NCI-H187 (cell line): ENCODE measurements at regions not wholly inside any gene's neighbourhood (a gene's known extent, or its start where the extent isn't known, plus 50 kb on each side); places are given as distances from the start of the nearest gene placed in this dataset.

ENCODE experiments used
- DNase-seq, 2 experiments: peaks; one replicate each; lab custom pipeline; 2025; lab: John Stamatoyannopoulos, UW

DNA sequence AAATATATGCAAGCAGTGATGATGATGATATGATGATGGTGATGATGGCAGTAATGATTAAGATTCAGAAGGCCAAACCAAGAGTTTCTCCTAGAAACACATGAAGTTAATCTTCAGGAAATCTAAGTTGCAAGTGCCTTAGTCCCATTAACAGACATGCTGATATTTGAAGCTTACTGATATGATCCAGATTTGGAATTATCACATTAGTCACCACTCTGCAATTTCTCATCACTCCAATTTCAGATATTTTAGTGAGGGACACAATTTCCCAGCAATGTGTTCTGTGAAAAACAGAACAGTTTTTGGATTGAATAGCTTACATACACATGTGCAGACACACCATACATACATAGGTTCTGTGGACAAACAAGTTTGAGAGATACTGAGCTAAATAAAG, 411.4 kb upstream of the FAT3 start:
- DNase-seq, result no peak

GRCh38 chr11:91810871-91811270, 413.7 kb upstream of the FAT3 start:
- DNase-seq, result no peak

DNA sequence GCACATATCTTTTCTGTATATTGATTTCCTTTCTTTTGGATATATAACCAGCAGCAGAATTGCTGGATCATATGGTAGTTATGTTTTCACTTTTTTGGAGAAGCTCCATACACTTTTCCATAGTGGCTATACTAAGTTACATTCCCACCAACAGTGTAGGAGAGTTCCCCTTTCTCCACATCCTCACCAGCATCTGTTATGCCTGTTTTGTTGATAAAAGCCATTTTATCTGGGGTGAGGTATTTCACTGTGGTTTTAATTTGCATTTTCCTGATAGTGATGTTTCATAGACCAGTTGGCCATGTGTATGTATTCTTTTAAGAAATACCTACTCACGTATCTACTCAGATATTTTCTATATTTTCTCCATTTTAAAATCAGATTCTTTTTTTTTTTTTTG, 419.3 kb upstream of the FAT3 start:
- DNase-seq, result no peak

DNA sequence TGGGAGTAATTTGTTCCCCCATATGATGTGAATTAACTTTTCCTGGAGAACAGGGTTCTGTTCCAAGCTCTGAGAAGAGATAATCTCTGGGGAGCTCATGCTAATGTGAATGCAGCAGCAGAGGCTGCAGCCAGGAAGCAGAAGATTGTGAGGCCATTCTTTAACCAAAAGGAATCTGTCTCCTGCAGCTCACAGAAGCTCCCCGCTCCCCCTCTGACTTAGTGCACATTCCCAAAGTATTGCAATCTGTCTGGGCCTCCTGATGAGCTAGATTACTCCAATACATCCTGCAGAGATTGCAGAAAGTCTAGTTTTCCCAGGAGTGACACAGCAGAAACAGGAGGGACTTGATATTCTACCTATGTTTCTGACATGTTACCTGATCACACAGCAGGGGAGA, 420.6 kb upstream of the FAT3 start:
- no peak for DNase-seq

DNA sequence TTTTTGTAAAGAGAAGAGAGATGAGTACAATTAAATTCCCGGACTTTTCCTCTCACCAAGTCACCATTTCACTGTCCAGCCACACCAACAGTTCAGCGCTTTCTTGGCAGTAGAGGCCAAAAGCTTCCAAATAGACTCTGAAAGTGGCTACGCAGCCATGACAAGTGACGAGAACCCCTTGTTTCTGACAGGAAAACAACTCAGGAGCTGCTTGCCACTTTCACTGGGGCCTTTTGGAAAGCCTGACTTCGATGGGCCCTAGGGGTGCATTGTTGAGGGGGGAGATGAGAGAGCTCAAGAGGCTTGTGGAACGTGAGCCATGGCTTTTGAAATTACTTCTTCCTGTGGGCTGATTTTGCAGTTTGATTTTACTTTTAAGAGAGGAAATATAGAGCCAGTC, 422.1 kb upstream of the FAT3 start:
- no peak for DNase-seq

DNA sequence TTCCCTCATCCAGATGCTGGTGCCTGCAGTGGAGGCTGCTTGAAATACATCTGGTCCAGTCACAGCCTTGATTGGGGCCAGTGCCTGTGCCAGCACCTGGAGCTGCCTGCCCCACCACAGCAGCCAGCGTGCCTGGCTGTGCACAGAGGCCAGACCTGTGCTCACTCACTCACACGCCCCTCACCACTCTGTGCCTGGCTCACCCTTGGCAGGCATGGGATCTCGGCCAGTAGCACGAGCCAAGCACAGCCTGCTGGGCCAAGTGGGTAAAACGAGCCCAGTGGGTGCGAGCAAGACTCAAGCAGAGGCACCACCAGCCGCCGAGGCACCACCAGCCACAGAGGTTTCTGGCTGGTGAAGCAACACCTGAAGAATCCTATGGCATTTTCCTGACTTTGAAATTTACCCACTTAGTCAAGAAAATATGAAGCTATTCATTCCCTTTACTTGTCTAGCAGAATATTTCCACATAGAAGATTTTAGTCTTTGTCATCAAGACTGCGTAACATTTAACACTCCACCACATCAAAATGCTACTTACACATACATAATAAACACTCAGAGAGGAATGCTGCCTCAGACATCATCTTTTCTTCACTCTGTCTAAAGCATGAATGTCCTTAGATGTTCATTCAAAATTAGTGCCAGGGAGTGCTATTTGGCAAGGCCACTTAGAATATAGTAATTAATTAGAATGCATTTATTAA, 424.3 kb upstream of the FAT3 start:
- no peak for DNase-seq

GRCh38 chr11:91798240-91798639, 426.4 kb upstream of the FAT3 start:
- no peak for DNase-seq

GRCh38 chr11:91796999-91797398, 427.6 kb upstream of the FAT3 start:
- DNase-seq, result no peak

DNA sequence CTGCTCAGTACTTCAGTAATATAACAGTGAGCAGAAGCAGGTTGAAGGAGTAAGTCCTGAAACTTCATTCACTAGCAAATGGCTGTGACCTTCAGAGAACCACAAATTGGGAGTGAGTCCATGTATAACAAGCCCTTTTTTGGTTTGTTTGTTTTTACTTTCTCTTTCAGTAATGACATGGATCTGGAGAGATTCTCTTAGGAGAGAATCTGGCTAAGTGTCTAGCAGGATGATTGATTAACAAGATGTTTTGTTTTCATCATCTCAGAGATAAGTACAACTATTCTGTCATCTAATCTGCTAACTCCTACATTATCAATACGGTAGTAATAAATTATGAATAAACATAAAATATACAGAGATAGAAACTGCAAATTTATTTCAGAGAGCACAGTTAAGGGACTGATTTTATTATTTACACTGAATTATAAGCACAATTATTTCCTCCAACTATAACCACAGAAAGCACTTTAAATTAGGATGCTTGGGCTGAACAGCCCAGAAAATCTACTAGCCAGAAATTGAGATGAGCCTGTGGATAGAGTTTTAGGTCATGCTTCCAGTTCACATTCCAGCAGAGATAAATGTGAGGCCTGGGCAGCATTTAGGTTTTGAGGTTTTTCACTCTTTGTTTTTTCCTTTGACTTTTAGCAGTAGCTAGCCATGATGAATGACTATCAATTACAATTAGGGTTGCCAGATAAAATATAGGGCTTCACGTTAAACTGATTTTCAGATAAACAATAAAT, 429.3 kb upstream of the FAT3 start:
- DNase-seq, result no peak

GRCh38 chr11:91794146-91794545, 430.5 kb upstream of the FAT3 start:
- DNase-seq, result no peak

DNA sequence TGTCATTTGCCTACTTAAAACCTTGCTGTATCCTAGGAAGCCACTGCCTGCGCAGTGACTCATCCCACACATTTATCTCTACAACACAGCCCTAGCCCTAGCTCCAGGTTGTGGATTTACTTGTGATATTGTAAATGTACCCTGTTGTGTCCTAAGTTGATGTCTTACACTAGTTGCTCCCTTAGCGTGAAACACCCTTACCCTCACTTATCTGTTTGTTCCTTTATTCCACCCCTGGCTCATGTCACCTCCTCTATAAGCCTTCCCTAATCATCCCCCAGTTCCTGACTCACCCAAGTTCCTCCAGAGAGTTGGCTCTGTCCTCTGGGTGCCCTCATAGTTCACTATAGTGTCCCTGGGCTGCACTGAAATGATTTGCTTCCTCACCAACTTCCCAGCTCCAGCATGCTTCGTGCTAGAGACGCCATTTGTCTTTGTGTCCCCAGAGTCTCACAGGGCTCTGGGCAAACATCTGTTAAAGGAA, 431.8 kb upstream of the FAT3 start:
- DNase-seq, result no peak

- DNase-seq, result no peak
Measured at GRCh38 chr11:91791171-91791468, 433.5 kb upstream of the FAT3 start.

DNA sequence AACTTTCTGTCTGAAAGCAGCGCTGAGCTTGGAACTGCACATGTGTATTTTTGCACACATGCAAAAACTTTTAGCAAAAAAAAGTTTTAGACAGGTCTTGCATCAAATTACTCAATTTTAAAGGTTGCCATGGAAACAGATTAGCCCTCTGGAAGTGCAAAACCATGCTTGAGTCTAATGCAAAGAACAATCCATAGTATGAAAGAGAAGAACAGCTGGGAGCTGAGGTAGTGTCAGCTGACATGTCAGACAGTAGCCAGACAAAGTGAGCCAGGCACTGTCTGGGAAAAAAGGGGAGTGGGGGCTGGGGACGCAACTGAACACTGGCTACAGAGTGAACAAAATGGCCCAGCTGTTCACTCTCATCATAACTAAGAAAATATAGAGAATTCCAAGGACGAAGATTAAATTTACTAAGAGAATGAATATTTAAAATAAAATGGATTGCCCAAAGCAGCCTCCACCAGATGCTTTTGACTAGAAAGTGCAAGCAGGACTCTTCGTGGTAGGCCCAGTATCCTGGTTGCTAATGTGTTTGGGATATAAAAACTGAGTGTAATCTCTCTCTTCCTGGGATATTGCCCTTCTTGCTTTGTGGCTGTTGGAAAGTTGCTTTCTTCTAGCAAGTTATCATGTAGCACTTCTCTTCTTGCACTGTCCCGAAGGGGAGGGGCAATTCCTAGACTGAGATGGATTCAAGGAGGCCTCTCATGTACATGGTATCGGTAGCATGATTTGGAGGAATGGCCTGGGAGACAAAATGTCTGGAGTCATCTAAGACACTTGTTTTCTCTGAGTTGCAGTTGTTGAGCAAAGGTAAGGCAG, 434.1 kb upstream of the FAT3 start:
- DNase-seq, result no peak

- no peak for DNase-seq
Measured at GRCh38 chr11:91788764-91789163, 435.9 kb upstream of the FAT3 start.

DNA sequence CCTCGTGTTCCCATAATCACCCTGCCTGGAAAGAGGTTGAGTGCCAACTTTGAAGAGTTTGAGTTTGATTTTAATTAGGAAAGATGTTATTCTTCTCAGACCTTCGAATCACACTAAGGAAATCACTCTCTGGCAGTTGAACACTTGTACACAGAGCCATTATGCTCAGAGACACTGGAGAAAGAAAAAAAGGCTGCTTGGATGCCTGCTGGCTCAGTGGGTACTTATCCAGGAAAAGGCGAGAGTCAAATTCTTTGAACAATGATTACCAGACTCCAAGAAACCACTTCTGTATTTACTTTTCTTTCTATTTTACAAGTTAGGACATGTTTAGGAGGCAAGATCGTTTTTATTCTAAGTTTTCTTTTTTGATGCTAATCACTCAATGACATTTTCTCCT, 438.5 kb upstream of the FAT3 start:
- no peak for DNase-seq

GRCh38 chr11:91783173-91783572, 441.4 kb upstream of the FAT3 start:
- no peak for DNase-seq

- no peak for DNase-seq
Measured at GRCh38 chr11:91778758-91779157, 445.9 kb upstream of the FAT3 start.

DNA sequence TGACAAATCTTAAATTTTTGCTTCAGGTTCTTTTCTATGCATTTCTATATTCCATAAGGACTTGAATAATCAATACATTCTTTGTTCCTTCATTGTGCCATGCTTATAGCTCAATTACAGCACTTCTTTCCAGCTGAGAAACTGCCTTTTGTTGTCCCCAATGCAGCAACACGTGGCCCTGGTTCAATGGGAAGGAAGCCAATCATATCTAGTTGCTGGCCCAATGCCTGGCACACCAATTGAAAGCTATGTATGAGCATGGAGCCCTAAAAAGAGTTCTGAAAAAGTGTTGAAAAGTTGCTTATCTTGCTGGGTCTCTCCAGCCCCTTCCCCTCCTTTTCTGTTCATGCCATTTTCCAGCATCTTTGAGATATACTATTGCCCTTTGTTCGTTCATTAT, 448.0 kb upstream of the FAT3 start:
- DNase-seq, result no peak

- no peak for DNase-seq
Measured at GRCh38 chr11:91773090-91773489, 451.5 kb upstream of the FAT3 start.

- DNase-seq, result no peak
Measured at GRCh38 chr11:91771961-91772360, 452.7 kb upstream of the FAT3 start.

- DNase-seq, result no peak
Measured at GRCh38 chr11:91768783-91769182, 455.8 kb upstream of the FAT3 start.

DNA sequence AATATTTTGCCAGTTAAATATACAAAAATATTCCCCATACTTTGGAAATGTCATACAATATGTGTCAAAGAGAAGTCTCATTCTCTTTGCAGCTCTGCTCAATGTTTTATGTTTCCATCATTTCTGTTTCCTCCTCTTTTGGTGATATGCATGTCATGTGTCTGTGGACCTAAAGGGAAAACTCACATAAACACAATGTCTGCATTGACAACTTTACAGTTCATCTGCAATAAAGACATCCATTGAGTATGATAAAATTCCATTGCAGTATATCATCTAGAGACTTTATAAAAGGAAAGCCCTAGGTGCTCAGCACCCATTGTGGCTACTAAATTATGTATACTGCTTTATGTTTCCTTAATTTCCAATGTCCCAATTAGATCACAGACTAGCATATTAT, 461.3 kb upstream of the FAT3 start:
- no peak for DNase-seq

DNA sequence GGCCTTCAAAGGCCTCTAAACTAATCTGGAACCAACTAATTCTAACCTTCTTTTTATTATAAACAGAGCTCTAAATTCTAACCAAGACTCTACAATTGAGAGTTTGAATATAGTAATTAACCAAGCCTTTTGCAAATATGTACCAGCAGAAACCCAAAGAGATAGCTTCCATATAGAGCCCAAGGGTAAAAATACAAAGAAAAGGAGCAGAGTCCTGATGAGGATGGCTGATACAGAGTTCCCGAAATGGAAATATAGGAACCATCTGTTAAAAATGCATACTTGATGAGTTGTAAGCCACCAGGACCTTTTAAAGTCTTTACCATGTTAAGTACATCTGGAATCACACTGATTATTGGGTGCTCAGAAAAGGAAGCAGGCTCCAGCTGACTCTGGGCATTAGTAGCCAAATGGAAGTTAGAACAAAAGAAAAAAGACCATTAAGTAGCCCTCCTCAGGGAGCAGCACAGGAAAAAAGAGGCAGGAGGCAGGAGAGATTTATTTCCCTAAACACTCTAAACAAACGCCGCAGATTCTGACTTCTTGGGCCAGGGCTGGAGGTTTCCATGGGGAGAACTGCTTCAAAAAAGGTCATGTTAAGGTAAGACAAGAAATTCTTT, 463.1 kb upstream of the FAT3 start:
- no peak for DNase-seq
